Activated T-helper 1 cell treated with anti-CD3 and anti-CD28 coated beads, Interleukin-12 subunit alpha, Interleukin-12 subunit beta, Interleukin-2, Interleukin-4 antibody, amounts not matched to agents 30 ng/mL and 10 ng/mL and 1 ng/mL, durations not matched to agents 14 hours and 24 hours and 36 hours (primary cell): ENCODE measurements at regions not wholly inside any gene's neighbourhood (a gene's known extent, or its start where the extent isn't known, plus 50 kb on each side); places are given as distances from the start of the nearest gene placed in this dataset.
"Not testable (repeated sequence)": the region's sequence is repeated elsewhere in the genome, so short reads cannot be mapped to it uniquely, and the experiment has no call there.

Experiments used
- DNase-seq: peaks from one replicate; pipeline ENCODE4 v3.0.0; 2021; ENCODE audit warnings: low spot score
- H3K27ac Mint-ChIP-seq: one replicate; pipeline ENCODE4 v1.8.0; 2021; ENCODE audit warnings: mild to moderate bottlenecking, mixed read lengths
- H3K27me3 Mint-ChIP-seq: one replicate; pipeline ENCODE4 v1.8.0; 2022; ENCODE audit warnings: mild to moderate bottlenecking, moderate library complexity, mixed read lengths; ENCODE audit not compliant: insufficient read depth
- H3K36me3 Mint-ChIP-seq: one replicate; pipeline ENCODE4 v1.8.0; 2021; ENCODE audit warnings: low read depth, mixed read lengths
- H3K4me1 Mint-ChIP-seq: one replicate; pipeline ENCODE4 v1.8.0; 2021; ENCODE audit warnings: low read depth, mixed read lengths
- H3K4me3 Mint-ChIP-seq: one replicate; pipeline ENCODE4 v1.8.0; 2021; ENCODE audit warnings: mild to moderate bottlenecking, moderate library complexity, mixed read lengths
- H3K9me3 Mint-ChIP-seq: one replicate; pipeline ENCODE4 v1.8.0; 2021; ENCODE audit warnings: mixed read lengths
- intact Hi-C: fragments of 100-400 bp; cut with micrococcal nuclease; formaldehyde crosslinking; loops from one replicate; pipeline ENCODE4 v1.15.1; 2024

- H3K9me3 Mint-ChIP-seq, result peaks cover 8% of the 10 kb centered on the region
- peaks cover 81% of the 10 kb centered on the region for H3K4me1 Mint-ChIP-seq
- H3K4me3 Mint-ChIP-seq, result no peak overlapping the region
- H3K27me3 Mint-ChIP-seq, result no peaks in the 10 kb centered on the region
- peaks cover 24% of the 10 kb centered on the region for H3K36me3 Mint-ChIP-seq
- peak overlapping the region; percentile 90 for H3K27ac Mint-ChIP-seq
- intact Hi-C loops, result loop anchor here (1.0 kb wide), 1 partner anchor 10 kb away; no protein-coding TSS in a partner anchor
- DNase-seq, result no peak
Observed at GRCh38 chr3:4897765-4898453, 81.3 kb upstream of the BHLHE40 start.

- H3K36me3 Mint-ChIP-seq, result peaks cover 20% of the 10 kb centered on the region
Observed at GRCh38 chr3:4898454-4899313, 80.6 kb upstream of the BHLHE40 start.

GRCh38 chr3:4899710-4900109 lies 79.5 kb upstream of the BHLHE40 start:
- DNase-seq, result no peak
- Mint-ChIP-seq H3K4me1 (peaks cover 85% of the 10 kb centered on the region), H3K27ac (peak overlapping the region; percentile 85), H3K4me3 (no peak overlapping the region), H3K9me3 (peaks cover 8% of the 10 kb centered on the region), H3K36me3 (peaks cover 20% of the 10 kb centered on the region), H3K27me3 (no peaks in the 10 kb centered on the region)
- intact Hi-C loops, result no loop called here

More at GRCh38 chr3:4898454-4899313, 80.6 kb upstream of the BHLHE40 start:
- Mint-ChIP-seq H3K9me3 (peaks cover 8% of the 10 kb centered on the region), H3K27ac (peak overlapping the region; percentile 90), H3K4me1 (peaks cover 76% of the 10 kb centered on the region), H3K4me3 (peak overlapping the region; percentile 15), H3K27me3 (no peaks in the 10 kb centered on the region)
- intact Hi-C loops, result loop anchor here (1.0 kb wide), 1 partner anchor 10 kb away; no protein-coding TSS in a partner anchor
- DNase-seq, result no peak

GRCh38 chr3:4900298-4900697 lies 78.9 kb upstream of the BHLHE40 start:
- H3K36me3 Mint-ChIP-seq, result peaks cover 20% of the 10 kb centered on the region
- peak overlapping the region; percentile 1 for H3K4me3 Mint-ChIP-seq
- no peak for DNase-seq
- no peaks in the 10 kb centered on the region for H3K27me3 Mint-ChIP-seq
- peak overlapping the region; percentile 85 for H3K27ac Mint-ChIP-seq
- intact Hi-C loops, result no loop called here
- H3K9me3 Mint-ChIP-seq, result peaks cover 8% of the 10 kb centered on the region
- peaks cover 85% of the 10 kb centered on the region for H3K4me1 Mint-ChIP-seq

- H3K36me3 Mint-ChIP-seq, result peaks cover 15% of the 10 kb centered on the region
Observed at GRCh38 chr3:4904811-4905695, 74.2 kb upstream of the BHLHE40 start.

DNA sequence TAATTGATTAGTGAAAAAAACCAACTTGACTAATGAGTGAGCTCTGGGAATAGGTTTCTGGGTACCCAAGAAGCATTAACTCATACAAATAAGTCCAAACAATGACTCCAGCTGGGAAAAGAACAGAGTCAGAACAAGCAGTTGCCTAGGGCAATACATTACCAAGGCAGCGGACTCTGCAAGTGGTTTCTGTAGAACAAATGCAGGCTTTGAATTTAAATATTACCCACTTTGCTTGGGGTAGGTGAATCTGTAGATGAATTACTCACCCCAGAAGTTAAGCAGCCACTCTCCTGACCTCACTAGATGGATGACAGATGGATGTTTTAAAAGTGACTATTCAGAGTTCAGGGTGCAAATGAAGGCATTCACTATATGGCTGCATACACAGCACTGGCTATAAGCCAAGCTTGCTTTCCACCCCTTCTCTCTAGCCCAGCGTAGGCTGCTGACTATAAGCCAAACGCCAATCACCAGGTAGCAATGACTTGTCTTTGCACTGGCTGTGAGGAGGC lies 73.1 kb upstream of the BHLHE40 start:
- intact Hi-C loops, result loop anchor here (1.0 to 5.0 kb wide), 5 partner anchors 56 to 499 kb away; partner anchors contain the start of gene ARL8B
- no peak for DNase-seq
- Mint-ChIP-seq H3K27ac (peak overlapping the region; percentile 94), H3K9me3 (peaks cover 6% of the 10 kb centered on the region), H3K4me1 (peaks cover 90% of the 10 kb centered on the region), H3K36me3 (peaks cover 15% of the 10 kb centered on the region), H3K27me3 (no peaks in the 10 kb centered on the region), H3K4me3 (peak overlapping the region; percentile 64)

More at GRCh38 chr3:4904811-4905695, 74.2 kb upstream of the BHLHE40 start:
- intact Hi-C loops, result loop anchor here (5.0 kb wide), 3 partner anchors 132 to 498 kb away; partner anchors contain the start of gene ARL8B
- H3K27ac Mint-ChIP-seq, result peak overlapping the region; percentile 94
- peaks cover 90% of the 10 kb centered on the region for H3K4me1 Mint-ChIP-seq
- H3K4me3 Mint-ChIP-seq, result peak overlapping the region; percentile 64
- peaks cover 7% of the 10 kb centered on the region for H3K9me3 Mint-ChIP-seq
- no peaks in the 10 kb centered on the region for H3K27me3 Mint-ChIP-seq
- no peak for DNase-seq

- intact Hi-C loops, result loop anchor here (2.0 to 5.0 kb wide), 4 partner anchors 130 to 500 kb away; partner anchors contain the start of gene ARL8B
- DNase-seq, result no peak
- no peak overlapping the region for H3K4me3 Mint-ChIP-seq
- H3K27ac Mint-ChIP-seq, result peak overlapping the region; percentile 94
- peaks cover 14% of the 10 kb centered on the region for H3K36me3 Mint-ChIP-seq
- H3K9me3 Mint-ChIP-seq, result peaks cover 11% of the 10 kb centered on the region
- peaks cover 85% of the 10 kb centered on the region for H3K4me1 Mint-ChIP-seq
- no peaks in the 10 kb centered on the region for H3K27me3 Mint-ChIP-seq
Observed at GRCh38 chr3:4907050-4907449, 72.2 kb upstream of the BHLHE40 start.

DNA sequence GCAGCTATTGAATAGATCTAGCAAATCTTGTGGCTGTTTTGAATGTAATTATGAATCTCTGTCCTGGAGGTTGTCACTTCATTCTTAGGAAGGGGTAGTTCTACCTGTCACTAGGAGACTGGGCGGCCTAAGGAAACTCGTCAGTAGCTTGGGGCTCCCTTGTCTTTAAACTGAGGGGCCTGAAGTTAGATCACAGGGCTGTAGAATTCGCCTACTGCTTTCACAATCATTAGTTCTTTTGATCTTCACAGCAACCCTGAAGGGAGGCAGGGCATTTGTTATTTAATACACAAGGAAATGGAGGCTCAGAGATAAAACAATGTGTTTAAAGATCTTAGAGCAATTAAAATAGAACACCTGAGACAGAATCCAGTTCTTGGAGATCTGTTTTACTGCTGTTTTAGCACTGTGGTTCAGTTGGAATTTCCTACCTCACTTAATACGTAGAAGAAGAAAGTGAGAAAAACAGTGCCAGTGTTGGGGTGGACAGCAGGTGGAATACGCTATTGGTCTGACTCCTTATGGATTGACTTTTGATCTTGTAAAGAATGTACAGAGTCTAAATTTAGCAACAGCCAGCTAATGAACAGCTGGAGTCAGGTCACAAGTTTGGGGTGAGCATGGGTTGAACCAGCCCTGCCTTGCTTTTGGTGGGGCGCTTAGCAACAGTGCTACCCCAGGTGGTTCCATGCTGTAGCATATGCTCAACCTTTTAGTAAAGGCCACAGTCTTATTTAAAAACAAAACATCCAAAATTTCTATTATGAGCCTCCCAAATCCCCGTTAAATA lies 71.4 kb upstream of the BHLHE40 start:
- peak overlapping the region; percentile 66 for H3K4me3 Mint-ChIP-seq
- intact Hi-C loops, result loop anchor here (1.0 to 5.0 kb wide), 13 partner anchors 10 to 501 kb away; partner anchors contain the start of gene ARL8B
- H3K27ac Mint-ChIP-seq, result peak overlapping the region; percentile 94
- no peaks in the 10 kb centered on the region for H3K27me3 Mint-ChIP-seq
- H3K9me3 Mint-ChIP-seq, result peaks cover 18% of the 10 kb centered on the region
- H3K36me3 Mint-ChIP-seq, result peaks cover 15% of the 10 kb centered on the region
- H3K4me1 Mint-ChIP-seq, result peaks cover 78% of the 10 kb centered on the region
- DNase-seq, result no peak

- peaks cover 76% of the 10 kb centered on the region for H3K4me1 Mint-ChIP-seq
- H3K4me3 Mint-ChIP-seq, result peak overlapping the region; percentile 66
- no peak for DNase-seq
- intact Hi-C loops, result loop anchor here (1.0 to 5.0 kb wide), 12 partner anchors 10 to 501 kb away; partner anchors contain the start of gene ARL8B
- H3K9me3 Mint-ChIP-seq, result peaks cover 24% of the 10 kb centered on the region
- H3K27me3 Mint-ChIP-seq, result no peaks in the 10 kb centered on the region
- H3K27ac Mint-ChIP-seq, result peak overlapping the region; percentile 94
- H3K36me3 Mint-ChIP-seq, result peaks cover 17% of the 10 kb centered on the region
Observed at GRCh38 chr3:4908433-4909156, 70.6 kb upstream of the BHLHE40 start.

- Mint-ChIP-seq H3K4me1 (peaks cover 17% of the 10 kb centered on the region), H3K27ac (no peak overlapping the region), H3K4me3 (no peak overlapping the region), H3K27me3 (no peaks in the 10 kb centered on the region), H3K9me3 (peaks cover 40% of the 10 kb centered on the region), H3K36me3 (peaks cover 26% of the 10 kb centered on the region)
- intact Hi-C loops, result no loop called here
- DNase-seq, result no peak
Observed at GRCh38 chr3:4914464-4914863, 64.8 kb upstream of the BHLHE40 start.

- intact Hi-C loops, H3K4me1 Mint-ChIP-seq, H3K27ac Mint-ChIP-seq, H3K27me3 Mint-ChIP-seq, DNase-seq, H3K4me3 Mint-ChIP-seq, H3K36me3 Mint-ChIP-seq, H3K9me3 Mint-ChIP-seq: not testable (repeated sequence)
Observed at GRCh38 chr3:4921589-4921988, 57.6 kb upstream of the BHLHE40 start.
